Tibial nerve (tissue), 3 donors: ENCODE measurements at regions not wholly inside any gene's neighbourhood (a gene's known extent, or its start where the extent isn't known, plus 50 kb on each side); places are given as distances from the start of the nearest gene placed in this dataset.

Experiments
- CTCF ChIP-seq, 5 experiments: fragments of 200-600 bp in 3 of 5; fragments of 450-650 bp in 2 of 5; sonication (generic) in 3 of 5; IDR thresholded peaks; one replicate each; pipeline ENCODE4 v1.5.1; 2016 to 2019; ENCODE audit warnings: antibody characterized with exemption in 5 of 5, mild to moderate bottlenecking in 3 of 5, moderate library complexity in 2 of 5
- POLR2A ChIP-seq, 2 donors: fragments of 450-650 bp; IDR thresholded peaks; one replicate each; pipeline ENCODE4 v1.6.1; 2017; ENCODE audit warnings: antibody characterized with exemption in 2 of 2, mild to moderate bottlenecking in 2 of 2, moderate library complexity in 2 of 2

GRCh38 chr2:56099963-56100362 is 83.8 kb upstream of the CCDC85A start:
- TF ChIP-seq CTCF (IDR thresholded peaks at IDR 0.05) (no peak), POLR2A (IDR thresholded peaks at IDR 0.05) (no peak)
